IMR-90 (cell line): ENCODE measurements at regions not wholly inside any gene's neighbourhood (a gene's known extent, or its start where the extent isn't known, plus 50 kb on each side); places are given as distances from the start of the nearest gene placed in this dataset.
A peak's percentile ranks its signal among the peaks of the same experiment; 100 is the strongest.

Source experiments
- ATAC-seq: fragments of 200-7000 bp; cut with Tn5 transposase; 2 replicates; pipeline ENCODE4 v1.9.1; 2020; ENCODE audit warnings: low read depth, mild to moderate bottlenecking, moderate library complexity
- BruUV-seq: library from RNA; stranded (reverse); fragments of 400-500 nt; replicated peaks from 2 replicates; lab custom pipeline; 2021; lab: Mats Ljungman, UMichigan
- CTCF ChIA-PET: fragments of 300-600 bp; formaldehyde crosslinking; extraction: SDS; loops from one replicate; lab custom pipeline; 2021; ENCODE audit warnings: antibody characterized with exemption; lab: Yijun Ruan, JAX
- POLR2A ChIA-PET: fragments of 300-600 bp; sonication (Branson Sonifier 250); formaldehyde crosslinking; loops from one replicate; lab custom pipeline; 2022; ENCODE audit warnings: antibody characterized with exemption; ENCODE audit not compliant: unreplicated experiment; lab: Charles Lee
- DNase-seq: peaks from one replicate; pipeline ENCODE4 v3.0.0; 2013
- H2AFZ ChIP-seq: replicated peaks from 2 replicates; pipeline ENCODE3; 2013; ENCODE audit warnings: low read length, mild to moderate bottlenecking; ENCODE audit not compliant: poor library complexity
- H2AK5ac ChIP-seq: 2 replicates; pipeline ENCODE4 v1.6.1; 2013; ENCODE audit warnings: low read depth, low read length, inconsistent platforms
- H2AK9ac ChIP-seq: replicated peaks from 2 replicates; pipeline ENCODE3; 2013; ENCODE audit warnings: mild to moderate bottlenecking, low read depth, low read length, moderate library complexity; ENCODE audit not compliant: poor library complexity
- H2BK120ac ChIP-seq: 2 replicates; pipeline ENCODE4 v1.6.1; 2013; ENCODE audit warnings: low read depth, low read length, inconsistent platforms
- H2BK15ac ChIP-seq: 3 replicates; pipeline ENCODE4 v1.6.1; 2013; ENCODE audit warnings: low read depth, low read length, inconsistent platforms
- H2BK20ac ChIP-seq: 2 replicates; pipeline ENCODE4 v1.6.1; 2013; ENCODE audit warnings: low read depth, mild to moderate bottlenecking, inconsistent platforms, low read length, moderate library complexity
- H2BK5ac ChIP-seq: 2 replicates; pipeline ENCODE4 v1.6.1; 2013; ENCODE audit warnings: mild to moderate bottlenecking, low read depth, low read length, inconsistent platforms; ENCODE audit not compliant: poor library complexity, severe bottlenecking
- H3K14ac ChIP-seq: replicated peaks from 2 replicates; pipeline ENCODE4 v1.6.1; 2013; ENCODE audit warnings: low read depth, low read length, inconsistent platforms
- H3K18ac ChIP-seq: 2 replicates; pipeline ENCODE4 v1.6.1; 2013; ENCODE audit warnings: low read depth, low read length, control low read depth
- H3K23ac ChIP-seq: 2 replicates; pipeline ENCODE4 v1.6.1; 2013; ENCODE audit warnings: low read depth, low read length, inconsistent platforms
- H3K27ac ChIP-seq: 2 replicates; pipeline ENCODE4 v1.5.1; 2013; ENCODE audit warnings: mild to moderate bottlenecking, control low read depth, low read length; ENCODE audit not compliant: insufficient read depth
- H3K27me3 ChIP-seq: 2 replicates; pipeline ENCODE4 v1.6.1; 2013; ENCODE audit warnings: low read length; ENCODE audit not compliant: control insufficient read depth, insufficient read depth
- H3K36me3 ChIP-seq: 2 replicates; pipeline ENCODE4 v1.6.1; 2013; ENCODE audit warnings: low read length, mixed read lengths; ENCODE audit not compliant: control insufficient read depth, insufficient read depth
- H3K4ac ChIP-seq: 2 replicates; pipeline ENCODE4 v1.6.1; 2013; ENCODE audit warnings: low read depth, low read length, inconsistent platforms
- H3K4me1 ChIP-seq: 2 replicates; pipeline ENCODE4 v1.6.1; 2013; ENCODE audit warnings: low read length, mixed read lengths; ENCODE audit not compliant: control insufficient read depth, insufficient read depth
- H3K4me2 ChIP-seq: 2 replicates; pipeline ENCODE4 v1.6.1; 2013; ENCODE audit warnings: low read depth, mild to moderate bottlenecking, control low read depth, low read length, moderate library complexity
- H3K4me3 ChIP-seq: 2 replicates; pipeline ENCODE4 v1.5.1; 2013; ENCODE audit warnings: low read depth, mild to moderate bottlenecking, control low read depth, low read length, moderate library complexity; ENCODE audit not compliant: insufficient read depth
- H3K56ac ChIP-seq: 2 replicates; pipeline ENCODE4 v1.6.1; 2013; ENCODE audit warnings: low read length, inconsistent platforms; ENCODE audit not compliant: insufficient read depth; ENCODE audit errors: extremely low read depth
- H3K79me1 ChIP-seq, 2 experiments: 2 replicates each; pipeline ENCODE4 v1.6.1; 2013; ENCODE audit warnings: low read length in 2 of 2, inconsistent platforms in 1 of 2, low read depth in 1 of 2
- H3K9ac ChIP-seq: 2 replicates; pipeline ENCODE4 v1.6.1; 2013; ENCODE audit warnings: low read depth, low read length, control low read depth
- H3K9me1 ChIP-seq: 2 replicates; pipeline ENCODE4 v1.6.1; 2013; ENCODE audit warnings: low read length, inconsistent platforms; ENCODE audit not compliant: insufficient read depth
- H3K9me3 ChIP-seq: 2 replicates; pipeline ENCODE4 v1.6.1; 2013; ENCODE audit warnings: low read length; ENCODE audit not compliant: control insufficient read depth, insufficient read depth
- H4K20me1 ChIP-seq: 2 replicates; pipeline ENCODE4 v1.6.1; 2013; ENCODE audit warnings: low read length, inconsistent platforms; ENCODE audit not compliant: insufficient read depth
- H4K5ac ChIP-seq: 2 replicates; pipeline ENCODE4 v1.6.1; 2013; ENCODE audit warnings: mild to moderate bottlenecking, low read depth, low read length, control low read depth
- H4K8ac ChIP-seq, 2 experiments: 2 replicates each; pipeline ENCODE4 v1.6.1; 2013; ENCODE audit warnings: low read depth in 2 of 2, low read length in 2 of 2, control low read depth in 1 of 2, inconsistent platforms in 1 of 2
- H4K91ac ChIP-seq: 2 replicates; pipeline ENCODE4 v1.6.1; 2013; ENCODE audit warnings: low read depth, low read length, inconsistent platforms; ENCODE audit not compliant: insufficient read depth
- CEBPB ChIP-seq: IDR thresholded peaks from 2 replicates; pipeline ENCODE4 v1.6.1; 2012; ENCODE audit warnings: low read depth, low read length, improper control_type of control experiment
- CHD1 ChIP-seq: IDR thresholded peaks from 2 replicates; pipeline ENCODE4 v1.6.1; 2012; ENCODE audit warnings: low read depth, low read length, improper control_type of control experiment
- CTCF ChIP-seq: conservative IDR thresholded peaks from 2 replicates; pipeline ENCODE4 v1.5.1; 2012; ENCODE audit warnings: mild to moderate bottlenecking, low read depth, low read length, improper control_type of control experiment
- NFE2L2 ChIP-seq: fragments of 150-350 bp; IDR thresholded peaks from 2 replicates; pipeline ENCODE4 v1.6.1; 2016; ENCODE audit warnings: low read depth, mild to moderate bottlenecking, low read length
- POLR2A ChIP-seq: IDR thresholded peaks from 2 replicates; pipeline ENCODE4 v1.6.1; 2012; ENCODE audit warnings: mild to moderate bottlenecking, low read depth, low read length
- RCOR1 ChIP-seq: IDR thresholded peaks from 2 replicates; pipeline ENCODE4 v1.6.1; 2012; ENCODE audit warnings: mild to moderate bottlenecking, low read length, improper control_type of control experiment; ENCODE audit not compliant: insufficient replicate concordance
- RFX5 ChIP-seq: IDR thresholded peaks from 2 replicates; pipeline ENCODE4 v1.8.0; 2012; ENCODE audit warnings: low read depth, mild to moderate bottlenecking, low read length, moderate library complexity
- WGBS, 2 experiments: methylation state at CpG; one replicate each; pipeline versions ENCODE4 v1.1.5 to v1.1.7; 2013; ENCODE audit warnings: missing lambda C conversion rate in 2 of 2; ENCODE audit not compliant: insufficient read length in 1 of 2; ENCODE audit errors: extremely low coverage in 2 of 2; 5-methylcytosine and 5-hydroxymethylcytosine counted together
- dilution Hi-C: fragments of 300-500 bp; cut with HindIII; formaldehyde crosslinking; loops from one replicate; pipeline ENCODE4 v1.14.3; 2018; ENCODE audit warnings: low sequenced_read_pairs; ENCODE audit not compliant: unreplicated experiment
- in situ Hi-C: fragments of 300-500 bp; cut with MboI; formaldehyde crosslinking; loops from 3 replicates; pipeline ENCODE4 v1.14.3; 2019; ENCODE audit warnings: low sequenced_read_pairs, inconsistent platforms, mixed read lengths
- intact Hi-C: fragments of 100-400 bp; cut with micrococcal nuclease; formaldehyde crosslinking; loops from 2 replicates; pipeline ENCODE4 v1.10.0; 2022

DNA sequence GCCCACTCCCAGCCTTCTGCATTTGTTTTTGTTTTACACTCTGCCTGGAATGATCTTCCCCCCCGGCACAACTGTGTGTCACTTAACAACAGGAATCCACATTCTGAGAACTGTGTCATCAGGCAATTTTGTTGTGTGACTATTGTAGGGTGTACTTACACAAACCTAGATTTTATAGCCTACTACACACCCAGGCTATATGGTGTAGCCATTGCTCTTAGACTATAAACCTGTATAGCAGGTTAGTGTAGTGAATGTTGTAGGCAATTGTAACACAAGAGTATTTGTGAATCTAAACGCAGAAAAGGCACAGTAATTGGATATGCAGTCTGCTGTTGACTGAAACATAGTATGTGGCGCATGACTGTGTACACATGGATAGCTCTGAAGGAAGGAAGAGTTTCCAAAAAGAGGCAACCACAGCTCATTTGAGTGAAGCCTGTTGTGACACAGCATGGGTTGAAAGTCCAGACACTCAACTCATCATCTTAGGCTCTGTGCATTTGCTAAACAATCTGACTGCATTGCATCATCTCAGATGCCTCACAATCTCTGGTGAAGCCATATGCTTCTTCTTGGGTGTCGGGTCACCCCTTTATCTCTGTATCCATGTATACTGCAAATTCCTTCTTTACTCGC, 506.6 kb upstream of the SPHKAP start:
- ChIA-PET CTCF (interaction anchor here (0.5 kb wide), 1 partner anchor 26 kb away, joined by 3 read pairs; no protein-coding TSS in a partner anchor), POLR2A (no interaction called here)
- no peak for TF ChIP-seq RCOR1
- TF ChIP-seq CEBPB: peak; percentile 82
- no peak for TF ChIP-seq POLR2A
- no peak for TF ChIP-seq RFX5
- TF ChIP-seq CTCF: no peak
- TF ChIP-seq CHD1: no peak
- no peak for TF ChIP-seq NFE2L2
- H3K4ac ChIP-seq: peak overlapping the region; percentile 60; the same call in 1 of the 2 replicates
- no peaks in the 10 kb centered on the region for H3K27me3 ChIP-seq
- no peak overlapping the region for H3K56ac ChIP-seq
- peak overlapping the region; percentile 31 for H2BK5ac ChIP-seq
- H4K20me1 ChIP-seq: no peaks in the 10 kb centered on the region
- no peak overlapping the region for H3K23ac ChIP-seq
- peaks cover 4% of the 10 kb centered on the region; the same call in 1 of the 2 replicates for H3K9me3 ChIP-seq
- 21% methylated on average over 4 of the region's 5 CpGs; no CpG with 5 or more reads in 1 of the 2 experiments for WGBS, 2 experiments
- no peaks in the 10 kb centered on the region for H3K79me1 ChIP-seq
- H3K14ac ChIP-seq: no peak overlapping the region
- peak overlapping the region; percentile 15 for H4K91ac ChIP-seq
- peak overlapping the region; percentile 12; the same call in 1 of the 2 replicates for H2AK5ac ChIP-seq
- dilution Hi-C loops (no loop called here), in situ Hi-C loops (loop anchor here (10.0 to 25.0 kb wide), 2 partner anchors 587 to 899 kb away; partner anchors contain the start of gene PID1), intact Hi-C loops (loop anchor here (10.0 kb wide), 1 partner anchor 897 kb away; no protein-coding TSS in a partner anchor)
- DNase-seq (peak; percentile 81), ATAC-seq (peak; percentile 66)
- peak overlapping the region in 1 of 2 experiments; percentile 59; a peak in 3 of 4 replicates for H4K8ac ChIP-seq
- H2AK9ac ChIP-seq: no peak overlapping the region
- H3K36me3 ChIP-seq: no peaks in the 10 kb centered on the region
- no peak overlapping the region for H3K9ac ChIP-seq
- H2AFZ ChIP-seq: no peak overlapping the region
- no peaks in the 10 kb centered on the region for H3K9me1 ChIP-seq
- peak overlapping the region; percentile 21; the same call in 1 of the 2 replicates for H3K4me2 ChIP-seq
- H2BK15ac ChIP-seq: no peak overlapping the region
- H3K4me1 ChIP-seq: peaks cover 5% of the 10 kb centered on the region; the same call in 1 of the 2 replicates
- H3K18ac ChIP-seq: peak overlapping the region; percentile 62; the same call in 1 of the 2 replicates
- no peak overlapping the region for H3K4me3 ChIP-seq
- H2BK120ac ChIP-seq: peak overlapping the region; percentile 70
- no TSS peak for BruUV-seq
- H2BK20ac ChIP-seq: peak overlapping the region; percentile 85
- H3K27ac ChIP-seq: peak overlapping the region; percentile 97; the same call in 1 of the 2 replicates
- peak overlapping the region; percentile 44; the same call in 1 of the 2 replicates for H4K5ac ChIP-seq
